Glomerular visceral epithelial cell (primary cell): ENCODE measurements at regions not wholly inside any gene's neighbourhood (a gene's known extent, or its start where the extent isn't known, plus 50 kb on each side); places are given as distances from the start of the nearest gene placed in this dataset.
"Not testable (repeated sequence)": the region's sequence is repeated elsewhere in the genome, so short reads cannot be mapped to it uniquely, and the experiment has no call there.

Source experiments
- DNase-seq: peaks from one replicate; pipeline ENCODE4 v3.0.0-alpha.2; 2016; ENCODE audit errors: extremely low spot score

GRCh38 chr3:197406266-197406665, 107.9 kb upstream of the DLG1 start:
- DNase-seq = peak; percentile 74

GRCh38 chr3:197404754-197405153, 106.3 kb upstream of the DLG1 start:
- no peak for DNase-seq

- no peak for DNase-seq
These were observed 105.6 kb upstream of the DLG1 start for GRCh38 chr3:197404030-197404429.

- DNase-seq = not testable (repeated sequence)
These were observed 104.0 kb upstream of the DLG1 start for GRCh38 chr3:197402401-197402800.

DNA sequence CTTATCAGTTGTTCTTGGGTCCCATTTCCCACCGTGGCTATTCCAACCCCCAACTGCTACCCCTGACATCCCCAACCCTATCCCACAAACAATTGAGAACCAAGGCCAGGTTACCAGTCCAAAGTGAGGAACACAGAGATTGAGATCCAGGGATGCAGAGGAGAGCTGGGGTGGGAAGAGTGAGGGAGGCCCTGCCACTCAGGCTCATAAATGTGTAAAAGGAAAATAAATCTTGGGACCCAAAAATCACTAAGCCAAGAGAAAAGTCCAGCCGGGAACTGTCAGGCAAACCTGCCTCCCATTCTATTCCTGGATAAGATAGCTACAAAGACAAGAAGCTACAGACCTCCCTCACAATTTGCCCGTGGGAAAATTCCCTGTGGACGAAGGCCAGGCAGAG, 101.1 kb upstream of the DLG1 start:
- DNase-seq = no peak

DNA sequence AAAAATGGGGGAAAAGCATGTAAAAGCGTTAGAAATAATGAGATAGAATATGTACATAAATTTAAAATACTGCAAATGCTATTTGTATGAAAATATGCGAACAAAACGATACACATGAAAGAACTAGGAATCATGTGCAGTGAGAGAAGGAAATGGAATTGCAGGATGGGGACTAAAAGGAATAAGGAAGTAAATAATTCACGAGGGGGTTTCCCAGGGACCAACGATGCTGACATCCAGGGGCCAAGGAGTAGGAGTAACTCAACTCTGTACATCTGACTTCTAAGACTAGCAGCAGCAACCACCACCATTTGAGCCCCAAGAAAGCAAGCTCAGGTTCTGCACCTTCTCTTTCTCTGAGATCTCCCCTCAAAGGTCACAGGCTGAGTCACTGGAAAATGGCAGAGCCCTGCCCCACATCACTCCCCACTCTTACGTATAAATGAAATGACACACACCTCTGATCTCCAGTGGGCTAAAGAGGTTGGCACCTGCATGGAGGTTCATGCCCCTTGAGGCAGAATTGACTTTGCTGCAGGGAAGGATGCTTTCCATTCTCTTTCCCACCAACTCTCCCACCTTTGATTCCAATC, 100.0 kb upstream of the DLG1 start:
- peak; percentile 78 for DNase-seq

- peak; percentile 15 for DNase-seq
These were observed 99.4 kb upstream of the DLG1 start for GRCh38 chr3:197397838-197398237.

DNA sequence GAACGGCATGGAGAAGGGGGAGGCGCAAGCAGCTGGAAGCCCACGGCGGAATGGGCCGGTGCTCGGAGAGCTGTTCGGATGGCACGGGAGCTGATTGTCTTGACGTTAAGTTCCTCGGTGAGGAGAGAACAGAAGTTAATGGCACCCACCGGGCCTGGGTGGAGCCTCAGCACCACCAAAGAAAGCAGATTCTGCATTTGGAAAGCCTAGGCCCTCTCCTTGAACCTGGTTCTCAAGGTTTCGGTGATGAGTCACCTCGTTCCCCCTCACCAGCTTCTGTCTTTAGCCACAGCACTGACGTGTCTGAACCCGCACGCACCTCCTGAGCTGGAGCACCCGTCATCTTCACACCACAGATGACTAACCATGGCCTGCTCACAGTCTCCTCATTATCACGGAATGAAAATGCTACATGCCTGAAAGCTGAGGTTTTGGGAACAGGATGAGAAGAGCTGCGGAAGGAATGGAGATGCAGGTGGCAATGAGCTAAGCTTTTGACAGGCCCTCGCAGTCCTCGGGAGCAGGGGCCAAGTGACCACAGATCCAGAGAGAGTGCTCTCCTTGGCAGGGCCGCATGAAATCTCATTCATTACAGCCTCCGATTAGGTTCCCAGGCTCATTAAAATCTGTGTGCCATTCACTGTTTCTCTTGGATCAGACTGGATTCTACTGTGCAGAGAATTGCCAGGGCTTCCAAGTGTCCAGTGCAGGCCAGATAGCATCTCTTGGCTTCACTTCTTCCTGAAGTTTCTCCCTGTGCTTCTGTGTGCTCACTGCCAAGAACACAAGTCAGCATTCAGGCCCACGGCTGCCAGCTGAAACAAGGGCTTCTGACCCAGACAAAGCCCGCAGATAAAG, 96.3 kb upstream of the DLG1 start:
- DNase-seq = peak; percentile 100

DNA sequence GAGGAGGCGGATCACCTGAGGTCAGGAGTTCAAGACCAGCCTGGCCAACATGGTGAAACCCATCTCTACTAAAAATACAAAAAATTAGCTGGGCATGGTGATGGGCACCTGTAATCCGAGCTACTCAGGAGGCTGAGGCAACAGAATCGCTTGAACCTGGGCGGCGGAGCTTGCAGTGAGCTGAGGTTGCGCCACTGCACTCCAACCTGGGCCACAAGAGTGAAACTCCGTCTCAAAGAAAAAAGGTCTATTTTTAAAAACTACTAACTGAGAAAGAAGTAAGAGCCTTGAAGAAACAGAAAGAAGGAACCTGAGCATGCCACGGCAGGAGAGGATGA, 95.7 kb upstream of the DLG1 start:
- not testable (repeated sequence) for DNase-seq

GRCh38 chr3:197393711-197394110, 95.3 kb upstream of the DLG1 start:
- DNase-seq = no peak

GRCh38 chr3:197392961-197393360, 94.5 kb upstream of the DLG1 start:
- DNase-seq = peak; percentile 87

DNA sequence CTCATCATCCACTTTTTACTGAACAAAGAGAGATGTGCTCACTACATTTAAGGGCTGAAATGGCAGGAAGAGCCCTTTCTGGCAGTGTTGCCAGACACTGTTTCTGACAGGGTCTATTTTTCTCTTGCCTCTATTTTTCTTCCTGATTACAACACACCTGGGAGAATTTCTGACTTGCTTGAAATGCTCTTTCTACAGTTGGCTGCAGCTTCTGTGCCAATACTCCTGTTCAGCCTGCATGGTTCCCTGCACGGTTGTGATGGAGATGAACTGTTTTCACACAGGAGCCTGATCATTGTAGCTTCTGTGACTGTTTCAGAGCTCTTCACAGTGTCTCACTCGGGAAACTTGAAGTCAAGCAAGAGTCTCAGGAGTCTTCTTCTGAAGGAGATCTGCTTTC, 83.0 kb upstream of the DLG1 start:
- DNase-seq = no peak

GRCh38 chr3:197380786-197381185, 82.4 kb upstream of the DLG1 start:
- DNase-seq = peak; percentile 36

- DNase-seq = no peak
These were observed 80.7 kb upstream of the DLG1 start for GRCh38 chr3:197378985-197379718.

- DNase-seq = no peak
These were observed 78.5 kb upstream of the DLG1 start for GRCh38 chr3:197376735-197377555.

GRCh38 chr3:197376020-197376419, 77.6 kb upstream of the DLG1 start:
- DNase-seq = peak; percentile 89

- no peak for DNase-seq
These were observed 76.6 kb upstream of the DLG1 start for GRCh38 chr3:197375001-197375441.

DNA sequence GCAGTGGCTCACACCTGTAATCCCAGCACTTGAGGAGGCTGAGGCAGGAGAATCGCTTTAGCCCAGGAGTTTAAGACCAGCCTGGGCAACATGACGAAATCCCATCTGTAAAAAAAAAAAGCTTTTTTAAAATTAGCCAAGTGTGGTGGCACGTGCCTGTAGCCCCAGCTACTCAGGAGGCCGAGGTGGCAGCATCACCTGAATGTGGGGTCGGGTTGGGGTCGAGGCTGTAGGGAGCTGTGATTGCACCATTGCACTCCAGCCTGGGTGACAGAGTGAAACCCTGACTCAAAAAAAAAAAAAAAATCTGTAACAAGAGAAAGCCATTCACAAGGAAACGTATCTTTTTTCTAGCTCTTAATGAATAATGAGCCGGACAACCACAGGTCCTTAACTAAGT, 74.7 kb upstream of the DLG1 start:
- DNase-seq = no peak

GRCh38 chr3:197372047-197372661, 73.7 kb upstream of the DLG1 start:
- DNase-seq = peak; percentile 91

- no peak for DNase-seq
These were observed 73.2 kb upstream of the DLG1 start for GRCh38 chr3:197371591-197372046.

- DNase-seq = no peak
These were observed 71.1 kb upstream of the DLG1 start for GRCh38 chr3:197369545-197369944.
